ENCODE measurements at regions not wholly inside any gene's neighbourhood (a gene's known extent, or its start where the extent isn't known, plus 50 kb on each side); places are given as distances from the start of the nearest gene placed in this dataset.

GRCh38 chr6:156167625-156168071, 609.5 kb upstream of the ARID1B start:
- TF ChIP-seq GATA3 (IDR thresholded peaks at IDR 0.05; ENCODE audit: low read depth, low read length): no peak
- TF ChIP-seq GATA2 (IDR thresholded peaks at IDR 0.05; ENCODE audit: low read depth, low read length): no peak
